ENCODE measurements at regions not wholly inside any gene's neighbourhood (a gene's known extent, or its start where the extent isn't known, plus 50 kb on each side); places are given as distances from the start of the nearest gene placed in this dataset.

DNA sequence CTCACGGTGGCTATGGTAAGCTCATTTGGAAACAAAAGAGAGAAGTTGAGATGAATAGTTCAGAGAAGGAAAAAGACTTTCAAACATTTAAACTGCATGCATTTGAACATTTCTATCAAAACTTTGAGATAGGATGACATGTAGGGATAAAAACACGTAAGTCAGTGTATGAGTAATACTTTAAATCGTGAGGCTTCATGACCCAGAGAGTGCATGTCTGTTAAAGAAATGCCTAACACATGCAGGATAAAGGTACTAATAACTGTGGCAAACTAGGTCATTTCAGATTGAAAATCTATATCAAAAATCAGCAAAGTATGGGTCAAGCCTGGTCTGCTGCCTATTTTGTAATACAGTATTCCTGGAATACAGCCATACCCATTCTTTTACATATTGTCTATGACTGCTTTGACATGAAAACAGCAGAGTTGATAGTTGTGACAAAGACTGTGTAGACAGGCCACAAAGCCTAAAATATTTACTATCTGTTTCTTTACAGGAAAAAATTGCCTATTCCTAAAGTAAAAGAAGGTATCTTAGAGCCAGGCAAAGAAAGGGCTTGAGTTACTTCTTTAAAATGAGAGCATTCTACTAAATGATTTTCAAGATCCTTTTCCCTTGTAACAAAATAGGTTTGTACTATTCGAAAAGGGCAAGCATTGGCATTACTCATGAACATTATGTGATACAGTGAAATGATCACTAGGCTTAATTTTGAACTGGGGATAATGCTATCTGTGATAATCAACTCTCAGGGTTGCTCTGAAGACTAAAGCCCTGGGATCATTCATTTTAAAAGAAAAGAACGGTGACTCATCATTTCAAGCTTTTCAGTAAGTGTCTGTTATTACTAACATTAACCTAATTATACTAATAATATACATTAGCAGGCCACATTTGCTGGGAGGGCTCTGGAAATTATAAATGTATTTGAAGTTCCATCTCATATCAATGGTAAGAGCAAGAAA is 185.9 kb downstream of the CRPPA start:
- DNase-seq (ENCODE audit: low spot score in 2 of 2) (no peak), FAIRE-seq (no peak)

- DNase-seq (ENCODE audit: low spot score in 2 of 2), result no peak
- no peak for FAIRE-seq
Measured at GRCh38 chr7:16234493-16235146, 186.7 kb downstream of the CRPPA start.

- no peak for DNase-seq (ENCODE audit: low spot score in 2 of 2)
Measured at GRCh38 chr7:16233517-16233916, 187.8 kb downstream of the CRPPA start.

GRCh38 chr7:16232273-16232672 is 189.1 kb downstream of the CRPPA start:
- no peak for FAIRE-seq
- no peak for DNase-seq (ENCODE audit: low spot score in 2 of 2)

More at GRCh38 chr7:16233517-16233916, 187.8 kb downstream of the CRPPA start:
- FAIRE-seq, result no peak

GRCh38 chr7:16223963-16224707 is 197.2 kb downstream of the CRPPA start:
- FAIRE-seq, result no peak

GRCh38 chr7:16212610-16213009 is 208.7 kb downstream of the CRPPA start:
- FAIRE-seq, result no peak
- DNase-seq (ENCODE audit: low spot score in 2 of 2), result no peak

More at GRCh38 chr7:16223963-16224707, 197.2 kb downstream of the CRPPA start:
- no peak for DNase-seq (ENCODE audit: low spot score in 2 of 2)

- no peak for DNase-seq (ENCODE audit: low spot score in 2 of 2)
Measured at GRCh38 chr7:16212032-16212431, 209.3 kb downstream of the CRPPA start.

GRCh38 chr7:16211402-16211925 is 209.9 kb downstream of the CRPPA start:
- FAIRE-seq (no peak), DNase-seq (ENCODE audit: low spot score in 2 of 2) (no peak)

More at GRCh38 chr7:16212032-16212431, 209.3 kb downstream of the CRPPA start:
- FAIRE-seq, result no peak

DNA sequence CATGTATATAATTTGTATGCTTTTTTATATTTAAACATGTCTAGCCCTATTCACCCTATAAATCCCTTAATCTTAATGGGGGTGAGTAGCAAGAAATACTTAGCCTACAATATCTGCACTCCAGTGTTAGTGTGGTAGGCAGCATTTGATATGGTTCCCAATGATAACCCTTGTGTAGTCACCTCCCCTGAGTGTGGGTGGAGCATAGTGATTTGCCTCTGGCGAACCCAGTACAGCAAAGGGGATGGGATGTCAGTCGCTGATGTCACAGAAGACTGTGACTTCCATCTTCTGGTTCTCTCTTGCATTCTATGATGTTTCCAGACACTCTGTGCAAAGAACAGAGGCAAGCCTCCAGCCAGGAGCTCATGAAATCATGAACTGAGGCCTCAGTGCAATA is 211.2 kb downstream of the CRPPA start:
- FAIRE-seq (no peak), DNase-seq (ENCODE audit: low spot score in 2 of 2) (no peak)

DNA sequence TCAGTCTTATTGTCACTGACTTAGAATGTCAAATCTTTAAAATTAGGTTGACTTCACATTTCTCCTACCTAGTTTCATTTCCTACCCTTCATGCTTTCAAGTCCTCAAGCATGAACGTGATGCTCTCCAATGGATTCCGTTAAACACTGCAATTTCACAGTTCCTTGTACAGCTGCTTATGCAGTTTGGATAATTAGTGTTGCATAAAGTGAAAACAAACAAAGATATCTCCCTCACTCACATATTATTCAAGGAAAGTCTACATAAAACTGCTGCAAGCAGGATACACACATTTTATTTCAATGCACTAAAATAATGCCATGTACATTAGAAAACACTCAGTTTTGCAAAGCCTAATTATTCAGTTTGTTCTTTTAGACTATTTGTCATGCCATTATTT is 214.0 kb downstream of the CRPPA start:
- no peak for DNase-seq (ENCODE audit: low spot score in 2 of 2)
- FAIRE-seq, result no peak

DNA sequence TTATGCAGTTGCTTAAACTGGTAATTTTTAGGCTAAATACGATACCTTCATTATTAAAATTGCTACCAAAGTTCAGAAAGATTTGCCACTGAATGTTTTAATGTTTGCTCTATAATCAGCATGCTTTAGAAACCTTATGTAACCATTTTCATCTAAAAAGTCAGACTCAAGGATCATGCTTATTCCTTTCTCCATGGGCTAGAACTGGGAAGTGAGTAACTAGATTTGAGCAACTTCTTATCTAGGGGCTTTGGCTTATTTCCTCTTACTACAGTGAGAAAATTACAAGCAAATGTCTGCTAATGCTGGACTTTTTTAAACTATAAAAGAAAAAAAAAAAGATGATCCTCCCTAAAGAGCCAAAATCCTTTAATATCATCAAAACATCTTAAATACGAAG is 215.9 kb downstream of the CRPPA start:
- DNase-seq (ENCODE audit: low spot score in 2 of 2) (no peak), FAIRE-seq (no peak)

DNA sequence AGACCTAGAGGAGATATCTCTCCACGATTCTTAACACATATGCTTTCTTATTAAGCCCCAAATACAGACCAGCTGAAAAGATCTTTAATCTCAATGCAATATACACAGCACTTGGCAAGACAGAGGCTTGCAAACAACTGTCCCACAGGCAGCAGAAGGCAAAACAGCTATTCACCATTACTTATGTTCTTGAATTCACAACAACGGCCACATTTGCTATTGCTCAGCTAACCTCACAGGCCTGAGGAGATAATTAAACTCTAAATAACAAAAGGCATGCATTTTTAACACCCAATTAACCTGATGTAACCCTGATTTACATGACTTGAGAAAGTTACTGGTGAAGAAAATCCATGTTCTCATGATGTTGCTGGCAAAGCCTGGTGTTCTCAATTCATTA is 216.4 kb downstream of the CRPPA start:
- DNase-seq (ENCODE audit: low spot score in 2 of 2) (no peak), FAIRE-seq (no peak)

DNA sequence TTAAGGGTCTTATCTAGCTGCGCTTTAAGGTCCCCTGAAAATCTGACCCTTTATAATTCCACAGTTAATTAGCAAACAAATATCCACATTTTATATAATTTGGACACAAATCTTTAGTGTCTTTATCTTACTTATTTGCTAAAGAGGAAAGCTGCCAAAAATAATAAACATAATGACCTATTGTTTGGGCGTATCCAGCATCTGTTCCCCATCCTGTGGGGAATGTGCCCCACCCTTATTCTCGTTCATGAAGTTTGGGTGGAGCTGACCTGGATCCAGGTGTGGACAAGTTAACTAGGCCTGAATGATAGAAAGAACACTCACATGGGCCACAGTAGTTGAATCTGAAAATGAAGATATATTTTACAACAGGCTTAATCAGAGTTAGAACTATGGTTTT is 218.3 kb downstream of the CRPPA start:
- DNase-seq (ENCODE audit: low spot score in 2 of 2), result no peak
- FAIRE-seq, result no peak

DNA sequence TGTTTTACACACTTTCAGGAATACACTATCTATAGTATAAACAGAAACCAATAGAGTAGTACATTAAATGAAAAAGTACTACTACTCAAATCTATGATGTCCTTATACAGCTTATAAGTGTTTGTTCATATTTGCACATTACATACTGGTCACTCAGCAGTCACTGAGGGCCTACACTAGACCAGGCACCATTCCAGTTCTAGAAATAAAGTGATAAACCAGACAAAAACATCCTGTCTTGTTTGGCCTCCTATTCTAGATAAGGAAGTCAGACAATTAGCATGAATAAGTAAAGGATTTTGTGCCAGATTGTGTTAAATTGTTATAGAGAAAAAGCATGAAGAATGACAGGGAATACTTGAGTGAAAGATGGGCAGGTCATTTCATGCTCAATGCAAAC is 219.0 kb downstream of the CRPPA start:
- no peak for FAIRE-seq
- DNase-seq (ENCODE audit: low spot score in 2 of 2), result no peak

GRCh38 chr7:16200591-16200990 is 220.7 kb downstream of the CRPPA start:
- FAIRE-seq (no peak), DNase-seq (ENCODE audit: low spot score in 2 of 2) (no peak)

GRCh38 chr7:16193631-16194030 is 227.7 kb downstream of the CRPPA start:
- DNase-seq (ENCODE audit: low spot score in 2 of 2), result no peak
- FAIRE-seq, result no peak

DNA sequence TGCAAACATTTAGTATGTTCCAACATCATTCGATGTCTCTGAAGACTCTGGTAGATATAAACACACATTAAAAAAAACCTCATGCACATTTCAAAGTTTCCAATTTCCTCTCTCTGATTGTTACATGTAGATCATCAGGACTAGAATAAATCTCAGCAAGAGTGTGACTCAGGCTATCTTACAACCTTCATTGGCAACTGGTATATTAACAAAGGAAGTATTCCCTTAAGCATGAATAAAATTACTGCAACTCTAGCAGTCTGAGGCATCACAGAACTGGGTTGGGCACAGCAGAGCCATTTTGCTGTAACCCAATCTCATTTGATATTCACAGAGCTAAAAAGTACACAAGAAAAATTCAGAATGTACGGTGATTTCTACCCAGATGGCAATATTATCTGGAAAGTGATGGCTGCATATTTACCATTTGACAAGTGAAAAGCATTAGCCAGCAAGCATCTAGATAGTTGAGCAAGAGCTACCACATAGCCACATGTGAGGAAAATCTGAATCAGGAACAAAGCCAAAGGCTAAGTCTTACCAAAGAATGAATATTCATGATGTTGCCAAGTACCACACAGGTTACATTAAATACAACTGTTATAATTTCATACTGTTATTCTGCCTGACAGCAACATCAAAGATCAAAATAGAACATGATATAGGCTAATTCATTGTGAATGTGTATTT is 232.2 kb downstream of the CRPPA start:
- no peak for FAIRE-seq
- no peak for DNase-seq (ENCODE audit: low spot score in 2 of 2)

GRCh38 chr7:16187131-16187530 is 234.2 kb downstream of the CRPPA start:
- FAIRE-seq (no peak), DNase-seq (ENCODE audit: low spot score in 2 of 2) (no peak)

DNA sequence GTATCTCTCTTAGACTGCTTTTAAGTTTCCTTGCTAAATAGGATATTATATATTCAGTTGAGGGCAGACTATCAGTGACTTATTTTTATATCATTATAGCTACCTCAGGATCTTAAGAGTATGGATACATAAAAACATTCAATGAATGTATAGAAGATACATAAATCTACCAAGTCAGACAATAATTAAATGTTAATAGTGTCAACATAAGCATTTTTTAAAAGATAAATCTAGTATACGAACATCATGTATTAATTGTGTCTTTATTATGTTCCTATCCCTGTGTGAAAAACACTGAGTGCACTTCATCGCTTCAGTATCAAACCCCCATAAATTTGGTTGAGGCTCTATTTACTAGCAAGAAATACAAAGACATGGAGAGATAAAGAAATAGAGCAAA is 242.8 kb downstream of the CRPPA start:
- DNase-seq (ENCODE audit: low spot score in 2 of 2), result no peak
- FAIRE-seq, result no peak

- no peak for DNase-seq (ENCODE audit: low spot score in 2 of 2)
- no peak for FAIRE-seq
Measured at GRCh38 chr7:16178092-16178491, 243.2 kb downstream of the CRPPA start.

All from frontal cortex (tissue), 3 donors.